ENCODE measurements at regions not wholly inside any gene's neighbourhood (a gene's known extent, or its start where the extent isn't known, plus 50 kb on each side); places are given as distances from the start of the nearest gene placed in this dataset.

DNA sequence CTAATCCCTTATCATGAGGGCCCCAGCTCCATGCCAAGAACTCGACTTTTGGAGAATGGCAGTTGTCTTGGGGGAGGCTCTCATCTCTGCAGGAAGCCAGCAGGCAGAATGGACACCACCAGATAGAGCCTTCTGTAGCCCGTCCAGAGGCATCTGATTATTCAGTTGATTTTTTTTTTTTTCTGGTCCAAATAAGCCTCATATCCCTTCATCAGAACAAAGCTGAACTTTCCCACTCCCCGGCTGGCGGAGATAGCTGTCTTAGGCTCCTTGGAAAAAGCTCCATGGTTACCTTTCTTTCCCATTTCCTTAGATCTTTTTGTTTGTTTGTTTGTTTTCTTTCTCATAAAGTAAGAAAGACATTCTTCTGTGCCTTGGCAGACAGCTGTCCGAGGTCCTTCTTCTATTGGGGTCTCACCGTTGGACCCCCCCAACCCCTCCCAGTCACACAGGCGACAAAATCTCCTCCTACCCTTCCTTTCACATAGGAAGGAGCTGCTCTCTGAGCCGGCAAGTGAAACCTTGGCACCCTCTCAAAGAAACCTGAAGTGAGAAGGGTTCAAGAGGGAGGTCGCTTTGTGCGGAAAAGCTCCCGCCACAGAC lies 278.5 kb downstream of the RPS6KC1 start:
- TF ChIP-seq POLR2AphosphoS5 (IDR thresholded peaks at IDR 0.05) (no peak), POLR2A (IDR thresholded peaks at IDR 0.05) (no peak), EP300 (IDR thresholded peaks at IDR 0.05; ENCODE audit: low read depth) (no peak)
- in situ Hi-C loops (cut with MboI; ENCODE audit: low pct_ligation_motif_present in 1 of 4, low pct_unique_long_range_greater_than_20kb in 1 of 4, low sequenced_read_pairs in 3 of 4) (no loop called here), intact Hi-C loops (cut with DNase I; ENCODE audit: low total_unique reads) (no loop called here)
- no peak for DNase-seq
- Histone ChIP-seq H3K4me3 (no peak overlapping the region), H3K4me1 (no peaks in the 10 kb centered on the region), H3K27ac (no peak overlapping the region), H3K27me3 (no peaks in the 10 kb centered on the region), H3K36me3 (no peaks in the 10 kb centered on the region), H3K9me3 (no peaks in the 10 kb centered on the region)
- 81 to 84% methylated on average over 3 to 11 of the region's 11 CpGs for WGBS, 2 donors (ENCODE audit: low coverage in 1 of 2)

DNA sequence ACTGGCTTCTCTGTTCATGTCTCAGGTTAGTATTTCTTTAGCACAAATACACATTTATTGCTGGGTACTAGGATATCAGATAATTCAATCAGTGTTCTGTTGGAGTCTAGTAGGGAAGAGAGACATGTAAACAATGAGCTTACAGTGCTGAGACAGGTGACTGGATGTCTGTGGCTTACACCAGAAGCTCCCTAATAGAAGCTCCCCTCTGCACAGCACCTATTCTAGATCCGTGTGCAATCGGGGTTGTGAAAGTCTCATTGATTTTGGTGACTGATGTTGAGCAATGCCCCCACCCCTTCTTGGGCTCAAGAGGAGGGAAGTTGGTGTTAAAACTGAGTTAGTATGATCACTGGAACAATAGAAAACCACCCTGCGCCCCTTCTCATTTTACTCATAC lies 279.2 kb downstream of the RPS6KC1 start:
- H3K27me3 ChIP-seq: no peaks in the 10 kb centered on the region
- in situ Hi-C loops (cut with MboI; ENCODE audit: low pct_ligation_motif_present in 1 of 4, low pct_unique_long_range_greater_than_20kb in 1 of 4, low sequenced_read_pairs in 3 of 4) (no loop called here), intact Hi-C loops (cut with DNase I; ENCODE audit: low total_unique reads) (no loop called here)
- DNase-seq: no peak
- TF ChIP-seq, protein P1, sequence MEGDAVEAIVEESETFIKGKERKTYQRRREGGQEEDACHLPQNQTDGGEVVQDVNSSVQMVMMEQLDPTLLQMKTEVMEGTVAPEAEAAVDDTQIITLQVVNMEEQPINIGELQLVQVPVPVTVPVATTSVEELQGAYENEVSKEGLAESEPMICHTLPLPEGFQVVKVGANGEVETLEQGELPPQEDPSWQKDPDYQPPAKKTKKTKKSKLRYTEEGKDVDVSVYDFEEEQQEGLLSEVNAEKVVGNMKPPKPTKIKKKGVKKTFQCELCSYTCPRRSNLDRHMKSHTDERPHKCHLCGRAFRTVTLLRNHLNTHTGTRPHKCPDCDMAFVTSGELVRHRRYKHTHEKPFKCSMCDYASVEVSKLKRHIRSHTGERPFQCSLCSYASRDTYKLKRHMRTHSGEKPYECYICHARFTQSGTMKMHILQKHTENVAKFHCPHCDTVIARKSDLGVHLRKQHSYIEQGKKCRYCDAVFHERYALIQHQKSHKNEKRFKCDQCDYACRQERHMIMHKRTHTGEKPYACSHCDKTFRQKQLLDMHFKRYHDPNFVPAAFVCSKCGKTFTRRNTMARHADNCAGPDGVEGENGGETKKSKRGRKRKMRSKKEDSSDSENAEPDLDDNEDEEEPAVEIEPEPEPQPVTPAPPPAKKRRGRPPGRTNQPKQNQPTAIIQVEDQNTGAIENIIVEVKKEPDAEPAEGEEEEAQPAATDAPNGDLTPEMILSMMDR (IDR thresholded peaks at IDR 0.05): no peak
- no peak for TF ChIP-seq EP300 (IDR thresholded peaks at IDR 0.05; ENCODE audit: low read depth)
- TF ChIP-seq POLR2AphosphoS5 (IDR thresholded peaks at IDR 0.05): no peak
- TF ChIP-seq POLR2A (IDR thresholded peaks at IDR 0.05): no peak
- no peak overlapping the region for H3K4me3 ChIP-seq
- WGBS, 2 donors (ENCODE audit: low coverage in 1 of 2): 81 to 100% methylated on average over 1 to 3 of the region's 3 CpGs
- H3K4me1 ChIP-seq: no peaks in the 10 kb centered on the region
- H3K9me3 ChIP-seq: no peaks in the 10 kb centered on the region
- H3K27ac ChIP-seq: no peak overlapping the region
- H3K36me3 ChIP-seq: no peaks in the 10 kb centered on the region

GRCh38 chr1:213331631-213332175 lies 280.7 kb downstream of the RPS6KC1 start:
- DNase-seq: no peak
- no peaks in the 10 kb centered on the region for H3K4me1 ChIP-seq
- no peaks in the 10 kb centered on the region for H3K27me3 ChIP-seq
- no peaks in the 10 kb centered on the region for H3K36me3 ChIP-seq
- no peaks in the 10 kb centered on the region for H3K9me3 ChIP-seq
- intact Hi-C loops (cut with DNase I; ENCODE audit: low total_unique reads) (no loop called here), in situ Hi-C loops (cut with MboI; ENCODE audit: low pct_ligation_motif_present in 1 of 4, low pct_unique_long_range_greater_than_20kb in 1 of 4, low sequenced_read_pairs in 3 of 4) (no loop called here)
- no peak for TF ChIP-seq POLR2AphosphoS5 (IDR thresholded peaks at IDR 0.05)
- TF ChIP-seq, protein P1 (IDR thresholded peaks at IDR 0.05): no peak
- TF ChIP-seq EP300 (IDR thresholded peaks at IDR 0.05; ENCODE audit: low read depth): no peak
- TF ChIP-seq POLR2A (IDR thresholded peaks at IDR 0.05): no peak
- no peak overlapping the region for H3K4me3 ChIP-seq
- no peak overlapping the region for H3K27ac ChIP-seq
- 90 to 95% methylated on average over 2 to 4 of the region's 4 CpGs for WGBS, 2 donors (ENCODE audit: low coverage in 1 of 2)

DNA sequence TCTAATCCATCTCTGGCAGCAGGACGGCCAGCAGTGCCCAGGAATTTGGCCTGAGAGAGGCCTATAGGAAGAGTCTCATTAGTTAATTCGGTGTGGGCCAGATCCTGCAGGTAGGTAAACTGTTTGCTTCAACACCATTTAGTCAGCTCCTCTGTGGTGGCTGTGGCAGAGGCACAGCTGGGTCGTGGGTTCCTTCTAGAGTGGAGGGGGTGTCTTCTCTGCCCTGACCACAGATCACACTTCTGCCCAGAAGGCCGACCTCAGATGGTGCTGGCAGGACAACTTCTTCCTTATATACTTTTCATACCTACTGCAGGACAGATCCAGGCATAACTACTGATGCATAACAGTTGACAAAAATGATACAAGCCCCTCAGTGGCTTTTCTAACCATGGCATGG lies 281.4 kb downstream of the RPS6KC1 start:
- intact Hi-C loops (cut with DNase I; ENCODE audit: low total_unique reads): no loop called here
- WGBS, 2 donors (ENCODE audit: low coverage in 1 of 2): 40 to 54% methylated on average over 1 to 4 of the region's 4 CpGs
- Histone ChIP-seq H3K9me3 (no peaks in the 10 kb centered on the region), H3K4me1 (no peaks in the 10 kb centered on the region), H3K4me3 (no peak overlapping the region), H3K36me3 (no peaks in the 10 kb centered on the region), H3K27me3 (no peaks in the 10 kb centered on the region), H3K27ac (no peak overlapping the region)
- in situ Hi-C loops (cut with MboI; ENCODE audit: low pct_ligation_motif_present in 1 of 4, low pct_unique_long_range_greater_than_20kb in 1 of 4, low sequenced_read_pairs in 3 of 4): no loop called here
- no peak for DNase-seq
- TF ChIP-seq POLR2A (IDR thresholded peaks at IDR 0.05): no peak
- no peak for TF ChIP-seq EP300 (IDR thresholded peaks at IDR 0.05; ENCODE audit: low read depth)
- TF ChIP-seq, protein P1 (IDR thresholded peaks at IDR 0.05): no peak
- TF ChIP-seq POLR2AphosphoS5 (IDR thresholded peaks at IDR 0.05): no peak

DNA sequence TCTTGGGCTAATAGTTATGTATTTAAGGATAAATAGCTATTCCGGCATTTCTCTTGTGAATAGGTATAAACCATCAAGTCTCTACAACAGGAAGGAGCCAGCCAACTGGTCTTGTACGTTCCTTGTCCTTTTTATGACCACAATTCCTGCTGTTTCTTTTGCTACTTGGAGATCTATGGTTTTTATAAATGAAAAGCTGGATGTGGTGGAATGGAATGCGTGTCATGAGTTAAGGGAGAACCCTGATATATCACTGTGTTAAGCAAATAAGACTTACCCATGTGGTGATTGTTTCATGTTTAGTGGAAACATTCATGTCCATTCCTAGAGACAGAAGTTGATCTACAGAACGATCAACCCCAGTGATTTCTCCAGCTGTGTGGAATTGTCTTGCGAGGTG lies 282.1 kb downstream of the RPS6KC1 start:
- Histone ChIP-seq H3K36me3 (no peaks in the 10 kb centered on the region), H3K4me3 (no peak overlapping the region), H3K27me3 (no peaks in the 10 kb centered on the region), H3K9me3 (no peaks in the 10 kb centered on the region), H3K4me1 (no peaks in the 10 kb centered on the region), H3K27ac (no peak overlapping the region)
- intact Hi-C loops (cut with DNase I; ENCODE audit: low total_unique reads): no loop called here
- no peak for TF ChIP-seq POLR2A (IDR thresholded peaks at IDR 0.05)
- no peak for TF ChIP-seq POLR2AphosphoS5 (IDR thresholded peaks at IDR 0.05)
- TF ChIP-seq EP300 (IDR thresholded peaks at IDR 0.05; ENCODE audit: low read depth): no peak
- TF ChIP-seq, protein P1 (IDR thresholded peaks at IDR 0.05): no peak
- in situ Hi-C loops (cut with MboI; ENCODE audit: low pct_ligation_motif_present in 1 of 4, low pct_unique_long_range_greater_than_20kb in 1 of 4, low sequenced_read_pairs in 3 of 4): no loop called here
- no peak for DNase-seq
- WGBS, 2 donors (ENCODE audit: low coverage in 1 of 2): 81 to 90% methylated on average over 2 to 5 of the region's 5 CpGs
